ENCODE measurements at regions not wholly inside any gene's neighbourhood (a gene's known extent, or its start where the extent isn't known, plus 50 kb on each side); places are given as distances from the start of the nearest gene placed in this dataset.

GRCh38 chr4:111666826-111667360 lies 478.4 kb upstream of the FAM241A start:
- DNase-seq (ENCODE audit: low read depth) = no peak

- DNase-seq (ENCODE audit: low read depth) = no peak
Measured at GRCh38 chr4:111671756-111672155, 473.5 kb upstream of the FAM241A start.

- no peak for DNase-seq (ENCODE audit: low read depth)
Measured at GRCh38 chr4:111675746-111676145, 469.5 kb upstream of the FAM241A start.

- DNase-seq (ENCODE audit: low read depth) = no peak
Measured at GRCh38 chr4:111676533-111676932, 468.7 kb upstream of the FAM241A start.

- DNase-seq (ENCODE audit: low read depth) = no peak
Measured at GRCh38 chr4:111678479-111678878, 466.8 kb upstream of the FAM241A start.

DNA sequence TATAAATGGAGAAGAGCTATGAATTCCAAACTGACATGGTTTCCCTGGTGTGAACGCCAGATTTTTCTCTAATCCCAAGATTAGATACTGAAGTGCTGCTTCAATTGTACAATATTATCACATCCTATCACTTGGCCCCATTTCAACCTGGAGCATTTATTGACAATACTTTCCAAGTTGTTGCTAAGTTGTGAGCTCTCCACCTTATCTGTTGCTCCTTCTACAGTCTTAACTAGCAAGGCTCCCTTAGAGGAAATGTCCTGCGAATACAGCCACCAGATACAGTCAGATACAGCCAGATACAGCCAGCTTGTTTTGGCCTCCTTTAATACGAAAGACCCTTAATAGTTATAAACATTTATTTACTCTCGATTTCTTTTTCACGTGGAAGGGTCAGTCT lies 466.3 kb upstream of the FAM241A start:
- no peak for DNase-seq (ENCODE audit: low read depth)

- no peak for DNase-seq (ENCODE audit: low read depth)
Measured at GRCh38 chr4:111681270-111681669, 464.0 kb upstream of the FAM241A start.

DNA sequence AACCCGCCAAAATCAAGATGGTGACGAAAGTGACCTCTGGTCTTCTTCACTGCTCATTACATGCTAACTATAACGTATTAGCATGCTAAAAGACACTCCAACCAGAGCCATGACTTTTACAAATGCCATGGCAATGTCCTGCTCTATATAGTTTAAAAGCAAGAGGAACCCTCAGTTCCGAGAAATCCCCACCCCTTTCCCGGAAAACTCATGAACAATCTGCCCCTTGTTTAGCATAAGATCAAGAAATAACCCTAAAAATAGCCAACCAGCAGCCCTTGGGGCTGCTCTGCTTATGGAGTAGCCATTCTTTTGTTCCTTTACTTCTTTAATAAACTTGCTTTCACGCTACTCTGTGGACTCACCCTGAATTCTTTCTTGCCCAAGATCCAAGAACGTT lies 463.5 kb upstream of the FAM241A start:
- DNase-seq (ENCODE audit: low read depth) = no peak

DNA sequence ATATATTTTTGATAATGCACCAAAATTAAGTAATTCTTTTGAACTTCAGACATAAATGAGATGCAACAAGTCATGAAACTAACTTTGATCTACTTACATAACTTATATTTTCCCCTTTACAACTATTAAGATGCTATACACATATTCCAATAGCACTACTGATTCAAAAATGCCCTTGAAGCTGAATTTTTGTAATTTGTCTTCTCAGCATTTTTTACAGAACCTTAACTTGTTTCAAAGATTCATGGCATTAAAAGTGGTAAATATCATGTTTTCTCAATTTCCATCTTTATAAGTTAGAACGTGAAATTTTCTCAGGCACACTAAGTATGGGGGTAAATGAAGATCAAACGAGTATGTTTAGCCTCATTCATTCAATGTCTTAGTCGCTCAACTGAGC lies 460.0 kb upstream of the FAM241A start:
- no peak for DNase-seq (ENCODE audit: low read depth)

GRCh38 chr4:111689214-111689613 lies 456.0 kb upstream of the FAM241A start:
- no peak for DNase-seq (ENCODE audit: low read depth)

DNA sequence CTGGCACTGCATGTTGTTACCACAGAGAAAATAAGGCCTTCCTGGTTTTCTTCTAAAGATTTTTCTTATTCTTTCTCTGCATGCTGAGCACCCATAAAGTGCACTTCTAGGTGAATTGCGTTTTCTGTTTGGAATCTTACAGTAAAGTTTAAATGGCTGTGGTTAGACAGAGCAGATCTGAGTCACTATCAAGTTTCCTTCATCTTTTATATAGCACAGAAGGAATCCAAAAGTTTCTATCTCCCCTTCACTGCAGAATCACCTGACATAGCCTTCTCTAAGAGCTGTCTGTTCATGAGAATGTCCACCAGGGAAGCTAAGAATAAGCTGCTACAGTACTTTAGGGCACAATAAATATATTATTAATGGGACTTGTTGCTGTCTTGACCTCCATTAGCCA lies 455.5 kb upstream of the FAM241A start:
- DNase-seq (ENCODE audit: low read depth) = no peak

GRCh38 chr4:111693758-111694157 lies 451.5 kb upstream of the FAM241A start:
- no peak for DNase-seq (ENCODE audit: low read depth)

DNA sequence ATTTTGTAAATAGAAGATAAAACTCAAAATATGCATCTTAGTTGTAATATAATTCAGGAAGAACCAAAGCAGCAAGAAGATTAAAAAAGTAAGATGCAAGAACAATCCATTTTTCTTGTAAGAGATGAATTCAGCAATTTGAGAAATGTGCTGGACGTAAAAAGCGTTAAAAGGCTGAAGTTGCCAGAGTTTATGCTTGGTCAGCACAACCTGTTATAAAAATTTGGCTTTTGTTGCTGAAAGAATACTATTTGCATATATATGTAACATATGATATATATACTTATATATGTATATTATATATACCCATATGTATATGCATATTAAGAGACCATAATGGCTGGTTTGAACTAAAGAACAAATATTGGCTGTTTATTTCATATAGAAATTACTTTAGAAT lies 449.6 kb upstream of the FAM241A start:
- DNase-seq (ENCODE audit: low read depth) = no peak

GRCh38 chr4:111696505-111696904 lies 448.7 kb upstream of the FAM241A start:
- no peak for DNase-seq (ENCODE audit: low read depth)

DNA sequence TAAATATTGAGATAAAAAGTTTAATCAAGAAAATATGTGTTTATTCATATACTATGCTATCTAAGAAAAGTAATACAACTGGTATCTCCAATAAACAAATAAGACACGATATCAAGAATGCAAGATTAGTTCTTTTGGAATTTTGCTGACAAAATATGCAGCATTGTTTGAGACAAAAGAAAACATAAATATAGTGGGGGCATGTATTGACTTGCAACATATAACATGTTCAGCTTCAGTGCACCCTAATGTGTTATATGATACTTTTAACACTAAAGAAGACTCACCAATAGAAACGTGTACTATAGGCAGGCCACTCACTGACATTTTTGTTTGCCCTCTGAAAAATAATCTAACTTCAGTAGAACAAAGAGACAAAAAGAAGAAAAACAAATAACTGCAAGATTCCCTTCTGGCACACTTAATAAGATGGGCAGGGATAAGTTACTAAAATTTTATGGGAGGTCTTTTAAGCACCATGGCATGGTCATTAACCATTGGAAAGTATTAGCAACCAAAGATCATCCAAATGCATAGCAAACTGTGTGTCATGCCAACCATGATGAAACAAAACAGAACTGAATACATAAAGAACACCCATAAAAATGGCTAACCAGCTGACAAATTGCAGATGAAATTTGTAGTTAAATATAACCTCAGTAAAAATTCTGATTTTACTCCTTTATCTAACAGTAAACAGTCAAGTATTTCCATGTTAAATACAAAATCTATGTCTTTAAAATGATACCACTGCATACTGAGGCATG lies 447.9 kb upstream of the FAM241A start:
- DNase-seq (ENCODE audit: low read depth) = no peak

DNA sequence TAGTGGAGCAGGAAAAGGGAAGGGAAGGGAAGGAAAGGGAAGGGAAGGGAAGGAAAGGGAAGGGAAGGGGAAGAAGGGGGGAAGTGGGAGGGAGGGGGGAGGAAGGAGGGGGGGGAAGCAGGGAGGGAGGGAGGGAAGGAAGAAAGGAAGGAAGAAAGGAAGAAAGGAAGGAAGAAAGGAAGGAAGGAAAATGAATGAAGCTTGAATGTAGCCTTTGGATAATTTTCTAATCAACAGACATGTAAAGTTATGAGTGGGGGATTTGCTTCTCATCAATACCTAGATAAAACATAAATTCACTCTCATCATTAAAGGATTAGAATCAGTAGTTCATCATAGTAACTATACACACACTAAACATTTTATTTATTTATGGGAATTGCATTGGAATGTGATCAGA lies 446.9 kb upstream of the FAM241A start:
- no peak for DNase-seq (ENCODE audit: low read depth)

GRCh38 chr4:111699165-111699564 lies 446.1 kb upstream of the FAM241A start:
- DNase-seq (ENCODE audit: low read depth) = no peak

DNA sequence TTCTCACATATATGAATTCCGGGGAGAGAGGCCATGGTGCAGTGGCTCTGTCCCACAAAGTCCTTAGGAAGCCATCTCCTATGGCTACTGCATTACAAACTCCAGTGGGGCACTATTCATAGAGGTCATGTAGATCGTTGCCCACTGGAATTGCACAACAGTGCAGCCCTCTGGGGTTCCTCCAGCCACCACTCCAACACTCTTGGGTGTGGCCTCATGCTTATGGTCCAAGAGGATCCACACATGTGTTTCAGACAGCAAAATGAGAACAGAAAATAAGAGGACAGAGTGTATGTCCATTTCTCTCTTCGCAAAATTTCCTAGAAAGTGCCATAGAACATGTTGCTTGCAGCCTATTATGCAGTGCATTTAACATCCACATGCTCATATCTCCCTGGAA lies 444.2 kb upstream of the FAM241A start:
- DNase-seq (ENCODE audit: low read depth) = no peak

- DNase-seq (ENCODE audit: low read depth) = no peak
Measured at GRCh38 chr4:111707491-111707890, 437.8 kb upstream of the FAM241A start.

DNA sequence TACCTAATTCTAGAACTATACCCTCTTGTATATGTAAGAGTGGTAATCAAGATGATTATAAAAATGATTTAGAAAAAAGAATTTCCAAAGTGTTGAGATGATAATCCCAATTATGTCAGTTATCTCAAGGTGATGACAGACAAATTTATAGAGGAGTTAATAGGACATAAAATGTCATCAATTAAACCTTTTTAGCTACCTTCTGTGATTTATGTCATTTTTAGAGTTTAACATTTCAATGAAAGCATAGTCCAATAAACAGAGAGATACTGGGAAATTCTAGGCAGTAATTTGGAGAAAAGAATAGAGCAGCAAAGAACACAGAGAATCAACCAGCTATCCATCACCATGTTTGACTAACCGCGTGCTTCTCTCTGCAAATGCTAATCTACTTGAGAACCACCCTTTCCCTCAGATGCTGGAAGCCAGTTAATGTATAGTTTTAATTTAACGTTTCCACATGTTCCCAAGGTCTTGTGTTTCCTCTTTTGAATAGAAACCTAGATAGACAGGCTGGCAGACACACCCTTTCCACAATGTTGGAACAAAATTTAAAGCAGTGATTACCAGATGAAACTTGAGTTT lies 433.1 kb upstream of the FAM241A start:
- DNase-seq (ENCODE audit: low read depth) = no peak

DNA sequence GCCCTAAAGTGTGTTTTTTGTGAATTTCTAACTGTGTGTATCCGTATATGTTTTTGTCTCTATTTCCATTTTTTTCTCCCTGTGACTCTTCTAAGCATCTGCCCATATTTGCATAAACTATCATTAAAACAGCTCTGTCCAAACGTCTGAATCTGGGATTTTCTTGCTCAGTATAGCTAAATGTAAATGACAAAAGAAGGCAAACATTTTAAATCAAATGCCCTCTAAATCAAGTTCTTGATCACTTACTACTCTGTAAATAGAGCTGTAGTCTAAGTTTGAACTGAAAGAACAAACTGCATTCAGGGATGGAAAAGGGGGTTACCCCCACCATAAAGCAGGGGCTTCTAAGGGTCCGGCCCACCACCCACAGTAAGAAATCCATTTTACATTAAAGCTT lies 432.0 kb upstream of the FAM241A start:
- DNase-seq (ENCODE audit: low read depth) = no peak

- DNase-seq (ENCODE audit: low read depth) = no peak
Measured at GRCh38 chr4:111717921-111718320, 427.3 kb upstream of the FAM241A start.

- no peak for DNase-seq (ENCODE audit: low read depth)
Measured at GRCh38 chr4:111718763-111719559, 426.3 kb upstream of the FAM241A start.

Measured in activated T-cell treated with anti-CD3 and anti-CD28 coated beads for 1 hour (primary cell).